Suppressor macrophage treated with lipopolysaccharide for 1 hour (primary cell): ENCODE measurements at regions not wholly inside any gene's neighbourhood (a gene's known extent, or its start where the extent isn't known, plus 50 kb on each side); places are given as distances from the start of the nearest gene placed in this dataset.

ENCODE experiments used
- DNase-seq, 3 donors: peaks; one replicate each; pipeline ENCODE4 v3.0.0-alpha.2; 2020 to 2022

GRCh38 chr3:126266291-126266840, 86.0 kb upstream of the ALDH1L1 start:
- DNase-seq, result no peak

GRCh38 chr3:126264952-126265351, 84.6 kb upstream of the ALDH1L1 start:
- no peak for DNase-seq

- no peak for DNase-seq
Observed at GRCh38 chr3:126264381-126264780, 84.0 kb upstream of the ALDH1L1 start.

- no peak for DNase-seq
Observed at GRCh38 chr3:126263971-126264370, 83.6 kb upstream of the ALDH1L1 start.

- DNase-seq, result no peak
Observed at GRCh38 chr3:126263539-126263938, 83.2 kb upstream of the ALDH1L1 start.

- DNase-seq, result no peak
Observed at GRCh38 chr3:126262227-126262626, 81.8 kb upstream of the ALDH1L1 start.

GRCh38 chr3:126261037-126261436, 80.7 kb upstream of the ALDH1L1 start:
- peak in 2 of 3 donors; percentile 39 to 48 for DNase-seq

- DNase-seq, result peak in 2 of 3 donors; percentile 11 to 28
Observed at GRCh38 chr3:126259411-126260391, 79.3 kb upstream of the ALDH1L1 start.

GRCh38 chr3:126258670-126259069, 78.3 kb upstream of the ALDH1L1 start:
- peak in 2 of 3 donors; percentile 31 to 38 for DNase-seq

GRCh38 chr3:126257984-126258383, 77.6 kb upstream of the ALDH1L1 start:
- no peak for DNase-seq

GRCh38 chr3:126257174-126257573, 76.8 kb upstream of the ALDH1L1 start:
- no peak for DNase-seq

- no peak for DNase-seq
Observed at GRCh38 chr3:126256251-126256650, 75.9 kb upstream of the ALDH1L1 start.

GRCh38 chr3:126253072-126253471, 72.7 kb upstream of the ALDH1L1 start:
- DNase-seq, result no peak

- no peak for DNase-seq
Observed at GRCh38 chr3:126252373-126252772, 72.0 kb upstream of the ALDH1L1 start.

- peak; percentile 65 to 77 (median 76) for DNase-seq
Observed at GRCh38 chr3:126245811-126246727, 65.7 kb upstream of the ALDH1L1 start.
